Thyroid gland (tissue), 4 donors: ENCODE measurements at regions not wholly inside any gene's neighbourhood (a gene's known extent, or its start where the extent isn't known, plus 50 kb on each side); places are given as distances from the start of the nearest gene placed in this dataset.

Experiments
- POLR2A ChIP-seq, 2 donors: fragments of 450-650 bp; IDR thresholded peaks; one replicate each; pipeline ENCODE4 v1.6.1; 2017; ENCODE audit warnings: antibody characterized with exemption in 2 of 2, mild to moderate bottlenecking in 2 of 2, moderate library complexity in 1 of 2
- TF ChIP-seq, protein P1 (sequence below), 6 experiments: fragments of 200-600 bp in 3 of 6; fragments of 450-650 bp in 3 of 6; sonication (generic) in 3 of 6; IDR thresholded peaks; one replicate each; pipeline ENCODE4 v1.5.1; 2016 to 2019; ENCODE audit warnings: antibody characterized with exemption in 6 of 6, mild to moderate bottlenecking in 2 of 6, inconsistent platforms in 1 of 6, moderate library complexity in 1 of 6

DNA sequence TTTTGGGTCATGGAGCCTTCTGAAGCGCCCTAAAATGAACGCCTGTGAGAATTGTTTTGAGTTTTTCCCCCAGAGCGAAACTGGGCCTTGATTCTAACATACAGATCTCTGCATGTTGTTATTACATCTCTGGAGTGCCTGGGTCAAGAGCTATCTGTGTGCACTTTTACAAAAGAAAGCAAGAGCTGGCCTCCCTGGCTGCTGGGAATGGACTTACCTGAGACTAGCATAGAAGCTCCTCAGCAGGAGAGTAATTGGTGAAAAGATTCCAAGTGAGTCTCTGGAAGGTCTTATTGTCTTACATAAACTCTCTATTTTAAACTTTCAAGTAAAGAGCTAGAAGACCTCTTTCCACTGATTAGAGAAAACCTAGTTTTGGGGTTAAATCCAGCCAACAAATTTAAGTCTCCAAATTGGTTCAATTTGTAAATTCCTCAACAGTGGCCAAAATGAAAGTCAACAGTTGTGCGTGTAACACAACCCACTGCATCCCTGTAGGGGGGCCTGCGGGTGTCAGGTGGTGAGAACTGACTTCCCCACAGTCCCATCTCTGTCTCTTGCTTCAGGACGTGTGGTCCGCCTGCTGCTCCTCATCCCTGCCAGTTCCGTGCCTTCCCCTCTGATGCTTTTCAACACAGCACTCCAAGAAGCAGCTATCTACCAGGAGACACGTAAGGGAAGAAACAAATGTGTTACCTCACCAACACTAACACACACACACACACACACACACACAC lies 206.1 kb downstream of the SH3BP4 start:
- TF ChIP-seq, protein P1, sequence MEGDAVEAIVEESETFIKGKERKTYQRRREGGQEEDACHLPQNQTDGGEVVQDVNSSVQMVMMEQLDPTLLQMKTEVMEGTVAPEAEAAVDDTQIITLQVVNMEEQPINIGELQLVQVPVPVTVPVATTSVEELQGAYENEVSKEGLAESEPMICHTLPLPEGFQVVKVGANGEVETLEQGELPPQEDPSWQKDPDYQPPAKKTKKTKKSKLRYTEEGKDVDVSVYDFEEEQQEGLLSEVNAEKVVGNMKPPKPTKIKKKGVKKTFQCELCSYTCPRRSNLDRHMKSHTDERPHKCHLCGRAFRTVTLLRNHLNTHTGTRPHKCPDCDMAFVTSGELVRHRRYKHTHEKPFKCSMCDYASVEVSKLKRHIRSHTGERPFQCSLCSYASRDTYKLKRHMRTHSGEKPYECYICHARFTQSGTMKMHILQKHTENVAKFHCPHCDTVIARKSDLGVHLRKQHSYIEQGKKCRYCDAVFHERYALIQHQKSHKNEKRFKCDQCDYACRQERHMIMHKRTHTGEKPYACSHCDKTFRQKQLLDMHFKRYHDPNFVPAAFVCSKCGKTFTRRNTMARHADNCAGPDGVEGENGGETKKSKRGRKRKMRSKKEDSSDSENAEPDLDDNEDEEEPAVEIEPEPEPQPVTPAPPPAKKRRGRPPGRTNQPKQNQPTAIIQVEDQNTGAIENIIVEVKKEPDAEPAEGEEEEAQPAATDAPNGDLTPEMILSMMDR (IDR thresholded peaks at IDR 0.05) = no peak
- TF ChIP-seq POLR2A (IDR thresholded peaks at IDR 0.05) = no peak
